WTC11 (cell line): ENCODE measurements at regions not wholly inside any gene's neighbourhood (a gene's known extent, or its start where the extent isn't known, plus 50 kb on each side); places are given as distances from the start of the nearest gene placed in this dataset.
A peak's percentile ranks its signal among the peaks of the same experiment; 100 is the strongest.

Experiments
- ATAC-seq: fragments of 200-7000 bp; cut with Tn5 transposase; 2 replicates; pipeline ENCODE4 v1.10.0; 2021; ENCODE audit warnings: mild to moderate bottlenecking, moderate library complexity
- CTCF ChIA-PET: fragments of 300-600 bp; sonication (Branson Sonifier 250); formaldehyde crosslinking; loops from one replicate; lab custom pipeline; 2021; ENCODE audit warnings: antibody characterized with exemption; lab: Charles Lee
- POLR2A ChIA-PET: fragments of 350-600 bp; sonication (Branson Sonifier 250); formaldehyde crosslinking; loops from one replicate; lab custom pipeline; 2021; ENCODE audit warnings: antibody characterized with exemption; lab: Charles Lee
- DNase-seq: peaks from one replicate; pipeline ENCODE4 v3.0.0; 2021; ENCODE audit warnings: low spot score
- H3K27ac Mint-ChIP-seq: 2 replicates; pipeline ENCODE4 v1.8.0; 2021; ENCODE audit warnings: mixed read lengths
- H3K27me3 Mint-ChIP-seq: 2 replicates; pipeline ENCODE4 v1.8.0; 2021; ENCODE audit warnings: low read depth, mild to moderate bottlenecking, moderate library complexity, mixed read lengths
- H3K36me3 Mint-ChIP-seq: 2 replicates; pipeline ENCODE4 v1.8.0; 2021; ENCODE audit warnings: mixed read lengths
- H3K4me1 Mint-ChIP-seq: 2 replicates; pipeline ENCODE4 v1.8.0; 2022; ENCODE audit warnings: mixed read lengths
- H3K4me3 Mint-ChIP-seq: 2 replicates; pipeline ENCODE4 v1.8.0; 2021; ENCODE audit warnings: mild to moderate bottlenecking, moderate library complexity, mixed read lengths
- H3K9me3 Mint-ChIP-seq: 2 replicates; pipeline ENCODE4 v1.8.0; 2021; ENCODE audit warnings: mixed read lengths
- ATF2 ChIP-seq: sonication (generic); formaldehyde crosslinking; IDR thresholded peaks from 2 replicates; pipeline ENCODE4 v1.8.1; 2022; ENCODE audit warnings: low read depth, missing genetic modification reagents, borderline replicate concordance
- CREM ChIP-seq: sonication (generic); formaldehyde crosslinking; IDR thresholded peaks from 2 replicates; pipeline ENCODE4 v1.8.1; 2022; ENCODE audit warnings: mild to moderate bottlenecking, missing genetic modification reagents, moderate library complexity
- ETV6 ChIP-seq: sonication (generic); formaldehyde crosslinking; IDR thresholded peaks from 2 replicates; pipeline ENCODE4 v1.8.1; 2022; ENCODE audit warnings: mild to moderate bottlenecking, missing genetic modification reagents
- HMGA2 ChIP-seq: fragments of 250-450 bp; sonication (Bioruptor Pico); IDR thresholded peaks from 2 replicates; pipeline ENCODE4 v1.4.0; 2021; ENCODE audit warnings: mild to moderate bottlenecking, moderate library complexity
- IRF2 ChIP-seq: sonication (generic); formaldehyde crosslinking; IDR thresholded peaks from 2 replicates; pipeline ENCODE4 v1.8.0; 2022; ENCODE audit warnings: low read depth, missing genetic modification reagents, borderline replicate concordance
- JAZF1 ChIP-seq: fragments of 250-450 bp; sonication (Bioruptor Pico); IDR thresholded peaks from 2 replicates; pipeline ENCODE4 v1.9.0; 2021; ENCODE audit warnings: moderate library complexity, mild to moderate bottlenecking, inconsistent platforms
- MXD4 ChIP-seq: fragments of 250-450 bp; sonication (Bioruptor Pico); IDR thresholded peaks from 2 replicates; pipeline ENCODE4 v1.8.0; 2021; ENCODE audit warnings: mild to moderate bottlenecking, moderate library complexity, borderline replicate concordance
- NR1H2 ChIP-seq: sonication (generic); formaldehyde crosslinking; IDR thresholded peaks from 2 replicates; pipeline ENCODE4 v1.9.0; 2021; ENCODE audit warnings: mild to moderate bottlenecking, moderate library complexity, missing genetic modification reagents
- PRRX2 ChIP-seq: fragments of 250-450 bp; sonication (Bioruptor Pico); IDR thresholded peaks from 2 replicates; pipeline ENCODE4 v1.8.0; 2021; ENCODE audit warnings: mild to moderate bottlenecking
- RELA ChIP-seq: sonication (generic); formaldehyde crosslinking; IDR thresholded peaks from 2 replicates; pipeline ENCODE4 v1.8.1; 2022; ENCODE audit warnings: missing genetic modification reagents, mild to moderate bottlenecking, borderline replicate concordance
- SMAD4 ChIP-seq: sonication (generic); formaldehyde crosslinking; IDR thresholded peaks from 2 replicates; pipeline ENCODE4 v1.8.0; 2022; ENCODE audit warnings: mild to moderate bottlenecking, missing genetic modification reagents
- SP1 ChIP-seq: sonication (generic); formaldehyde crosslinking; conservative IDR thresholded peaks from 2 replicates; pipeline ENCODE4 v1.8.1; 2022; ENCODE audit warnings: missing genetic modification reagents
- TEAD4 ChIP-seq: sonication (generic); formaldehyde crosslinking; IDR thresholded peaks from 2 replicates; pipeline ENCODE4 v1.8.0; 2022; ENCODE audit warnings: mild to moderate bottlenecking, missing genetic modification reagents
- USF1 ChIP-seq: sonication (generic); formaldehyde crosslinking; IDR thresholded peaks from 2 replicates; pipeline ENCODE4 v1.8.0; 2022; ENCODE audit warnings: mild to moderate bottlenecking, missing genetic modification reagents
- ZBTB21 ChIP-seq: sonication (generic); formaldehyde crosslinking; IDR thresholded peaks from 2 replicates; pipeline ENCODE4 v1.8.1; 2023; ENCODE audit warnings: mild to moderate bottlenecking, missing genetic modification reagents, borderline replicate concordance
- ZNF263 ChIP-seq: sonication (generic); formaldehyde crosslinking; IDR thresholded peaks from 2 replicates; pipeline ENCODE4 v1.8.1; 2022; ENCODE audit warnings: low read depth, mild to moderate bottlenecking, moderate library complexity, missing genetic modification reagents
- ZNF317 ChIP-seq: sonication (generic); formaldehyde crosslinking; IDR thresholded peaks from 2 replicates; pipeline ENCODE4 v1.8.1; 2023; ENCODE audit warnings: low read depth, mild to moderate bottlenecking, moderate library complexity, missing genetic modification reagents, borderline replicate concordance
- ZNF671 ChIP-seq: fragments of 250-450 bp; sonication (Bioruptor Pico); IDR thresholded peaks from 2 replicates; pipeline ENCODE4 v1.8.0; 2021; ENCODE audit warnings: mild to moderate bottlenecking
- TF ChIP-seq, protein P1 (sequence below): sonication (generic); formaldehyde crosslinking; conservative IDR thresholded peaks from 2 replicates; pipeline ENCODE4 v1.8.1; 2023; ENCODE audit warnings: mild to moderate bottlenecking, low read depth, missing genetic modification reagents, moderate library complexity
- TF ChIP-seq, protein P2 (sequence below): sonication (generic); formaldehyde crosslinking; IDR thresholded peaks from 2 replicates; pipeline ENCODE4 v1.8.1; 2023; ENCODE audit warnings: mild to moderate bottlenecking, missing genetic modification reagents, moderate library complexity
- TF ChIP-seq, protein P3 (sequence below): sonication (generic); formaldehyde crosslinking; IDR thresholded peaks from 2 replicates; pipeline ENCODE4 v1.8.1; 2023; ENCODE audit warnings: mild to moderate bottlenecking, missing genetic modification reagents

DNA sequence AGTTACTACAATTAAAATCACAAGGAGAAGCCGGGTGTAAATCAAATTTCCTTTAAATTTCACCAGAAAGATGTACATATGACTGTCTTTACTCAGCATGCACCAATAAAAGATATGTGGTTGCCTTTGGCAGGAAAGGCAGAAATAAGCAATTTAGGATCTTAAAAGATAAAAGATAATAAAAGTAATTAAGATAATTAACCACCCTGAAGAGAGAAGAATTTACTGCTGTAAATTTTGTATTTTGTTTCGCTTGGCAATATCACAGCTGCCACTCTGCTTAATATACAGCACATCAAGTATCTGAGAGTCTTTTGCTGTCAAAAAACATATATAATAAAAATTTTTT lies 411.9 kb downstream of the MN1 start (continued):
- TF ChIP-seq ETV6 (CRISPR knock-in tag) (no peak), ZNF317 (CRISPR knock-in tag) (no peak), ZNF671 (no peak)
- TF ChIP-seq, protein P1, sequence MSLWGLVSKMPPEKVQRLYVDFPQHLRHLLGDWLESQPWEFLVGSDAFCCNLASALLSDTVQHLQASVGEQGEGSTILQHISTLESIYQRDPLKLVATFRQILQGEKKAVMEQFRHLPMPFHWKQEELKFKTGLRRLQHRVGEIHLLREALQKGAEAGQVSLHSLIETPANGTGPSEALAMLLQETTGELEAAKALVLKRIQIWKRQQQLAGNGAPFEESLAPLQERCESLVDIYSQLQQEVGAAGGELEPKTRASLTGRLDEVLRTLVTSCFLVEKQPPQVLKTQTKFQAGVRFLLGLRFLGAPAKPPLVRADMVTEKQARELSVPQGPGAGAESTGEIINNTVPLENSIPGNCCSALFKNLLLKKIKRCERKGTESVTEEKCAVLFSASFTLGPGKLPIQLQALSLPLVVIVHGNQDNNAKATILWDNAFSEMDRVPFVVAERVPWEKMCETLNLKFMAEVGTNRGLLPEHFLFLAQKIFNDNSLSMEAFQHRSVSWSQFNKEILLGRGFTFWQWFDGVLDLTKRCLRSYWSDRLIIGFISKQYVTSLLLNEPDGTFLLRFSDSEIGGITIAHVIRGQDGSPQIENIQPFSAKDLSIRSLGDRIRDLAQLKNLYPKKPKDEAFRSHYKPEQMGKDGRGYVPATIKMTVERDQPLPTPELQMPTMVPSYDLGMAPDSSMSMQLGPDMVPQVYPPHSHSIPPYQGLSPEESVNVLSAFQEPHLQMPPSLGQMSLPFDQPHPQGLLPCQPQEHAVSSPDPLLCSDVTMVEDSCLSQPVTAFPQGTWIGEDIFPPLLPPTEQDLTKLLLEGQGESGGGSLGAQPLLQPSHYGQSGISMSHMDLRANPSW: no peak
- TF ChIP-seq, protein P2, sequence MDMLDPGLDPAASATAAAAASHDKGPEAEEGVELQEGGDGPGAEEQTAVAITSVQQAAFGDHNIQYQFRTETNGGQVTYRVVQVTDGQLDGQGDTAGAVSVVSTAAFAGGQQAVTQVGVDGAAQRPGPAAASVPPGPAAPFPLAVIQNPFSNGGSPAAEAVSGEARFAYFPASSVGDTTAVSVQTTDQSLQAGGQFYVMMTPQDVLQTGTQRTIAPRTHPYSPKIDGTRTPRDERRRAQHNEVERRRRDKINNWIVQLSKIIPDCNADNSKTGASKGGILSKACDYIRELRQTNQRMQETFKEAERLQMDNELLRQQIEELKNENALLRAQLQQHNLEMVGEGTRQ (CRISPR knock-in tag): no peak

DNA sequence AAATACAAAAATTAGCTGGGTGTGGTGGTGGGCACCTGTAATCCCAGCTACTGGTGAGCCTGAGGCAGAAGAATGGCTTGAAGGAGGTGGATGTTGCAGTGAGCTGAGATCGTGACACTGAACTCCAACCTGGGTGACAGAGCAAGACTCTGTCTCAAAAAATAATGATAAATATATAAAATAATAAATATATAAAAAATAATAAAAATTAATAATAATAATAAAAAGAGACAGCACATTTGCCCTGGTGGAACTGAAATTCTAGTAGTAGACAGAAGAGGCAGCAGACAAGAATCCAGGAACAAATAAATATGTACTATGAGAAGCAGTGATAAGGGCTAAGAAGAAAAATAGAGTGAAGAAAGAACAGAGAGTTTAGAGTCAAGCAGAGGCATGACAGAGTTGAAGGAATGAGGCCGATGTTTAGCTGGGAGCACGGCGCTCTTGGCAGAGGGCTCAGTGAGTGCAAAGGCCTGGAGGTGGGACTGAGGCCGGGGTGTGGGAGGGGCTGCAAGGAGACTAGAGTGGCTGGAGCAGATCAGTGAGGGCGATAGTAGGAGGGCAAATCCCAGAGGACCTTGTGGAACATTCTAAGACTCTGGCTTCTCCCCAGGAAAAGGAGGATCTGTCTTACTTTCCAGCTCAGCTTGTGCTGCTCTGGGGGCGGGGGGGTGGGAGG lies 410.3 kb downstream of the MN1 start:
- Mint-ChIP-seq H3K36me3 (no peaks in the 10 kb centered on the region), H3K4me1 (peaks cover 4% of the 10 kb centered on the region), H3K27me3 (no peaks in the 10 kb centered on the region; the same call in 1 of the 2 replicates), H3K27ac (no peak overlapping the region), H3K9me3 (no peaks in the 10 kb centered on the region), H3K4me3 (no peak overlapping the region)
- ChIA-PET CTCF (interaction anchor here (0.6 kb wide), 1 partner anchor 17 kb away, joined by 3 read pairs; no protein-coding TSS in a partner anchor), POLR2A (no interaction called here)
- no peak for DNase-seq
- TF ChIP-seq SMAD4 (CRISPR knock-in tag) (no peak), CREM (CRISPR knock-in tag) (no peak), IRF2 (CRISPR knock-in tag) (no peak), SP1 (no peak), PRRX2 (CRISPR knock-in tag) (no peak), TEAD4 (CRISPR knock-in tag) (no peak), ZBTB21 (CRISPR knock-in tag) (no peak), HMGA2 (CRISPR knock-in tag) (peak; percentile 94)
- peak; percentile 79 for ATAC-seq

DNA sequence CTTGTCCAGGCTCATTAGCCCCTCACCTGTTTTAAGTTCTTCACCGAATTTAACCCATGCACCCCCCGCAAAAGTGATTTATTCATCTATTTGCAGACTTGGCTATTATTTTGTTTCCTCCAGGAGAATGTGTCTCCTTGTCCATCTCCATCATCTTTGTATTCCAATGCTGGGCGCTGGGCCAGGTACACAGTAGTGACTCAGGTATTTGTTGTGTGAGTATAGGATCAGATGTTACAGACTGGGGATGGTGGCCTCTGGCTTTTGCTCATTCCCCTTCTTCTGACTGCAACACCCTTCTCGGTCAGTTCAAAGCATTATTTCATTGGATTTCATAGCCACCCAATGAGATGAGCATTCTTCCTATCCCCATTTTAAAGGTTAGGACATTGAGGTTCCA lies 408.2 kb downstream of the MN1 start:
- CTCF ChIA-PET: no interaction called here
- Mint-ChIP-seq H3K27ac (no peak overlapping the region), H3K4me3 (no peak overlapping the region), H3K36me3 (no peaks in the 10 kb centered on the region), H3K27me3 (no peaks in the 10 kb centered on the region; the same call in 1 of the 2 replicates), H3K4me1 (peaks cover 4% of the 10 kb centered on the region), H3K9me3 (no peaks in the 10 kb centered on the region)
- POLR2A ChIA-PET: no interaction called here
- DNase-seq (no peak), ATAC-seq (no peak)
- no peak for TF ChIP-seq NR1H2 (CRISPR knock-in tag)
- no peak for TF ChIP-seq JAZF1 (CRISPR knock-in tag)
- TF ChIP-seq, protein P1: no peak

DNA sequence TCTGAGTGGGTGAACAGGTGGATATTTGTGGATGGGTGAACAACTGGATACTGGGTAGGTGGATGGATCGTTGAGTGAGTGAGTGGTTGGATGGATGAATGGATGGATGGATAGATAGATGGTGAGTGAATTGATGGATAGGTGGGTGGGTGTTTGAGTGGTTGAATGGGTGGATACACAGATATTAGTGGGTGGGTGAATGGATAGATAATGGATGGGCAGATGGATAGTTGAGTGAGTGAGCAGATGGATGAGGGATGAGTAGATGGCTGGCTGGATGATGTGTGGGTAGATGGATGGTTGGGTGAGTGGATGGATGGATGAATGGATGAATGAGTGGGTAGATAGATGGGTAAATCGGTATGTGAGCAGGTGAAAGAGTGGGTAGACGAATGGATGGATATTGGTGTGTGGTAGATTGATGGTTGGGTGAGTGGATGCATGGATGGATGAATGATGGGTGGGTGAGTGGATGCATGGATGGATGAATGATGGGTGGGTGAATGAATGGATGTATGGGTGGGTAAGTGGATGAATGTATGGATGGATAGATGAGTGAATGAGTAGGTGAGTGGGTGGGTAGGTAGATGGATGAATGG lies 406.7 kb downstream of the MN1 start:
- DNase-seq (no peak), ATAC-seq (no peak)
- no peak overlapping the region for H3K4me3 Mint-ChIP-seq
- H3K36me3 Mint-ChIP-seq: no peaks in the 10 kb centered on the region
- no peaks in the 10 kb centered on the region for H3K9me3 Mint-ChIP-seq
- ChIA-PET CTCF (no interaction called here), POLR2A (no interaction called here)
- peaks cover 4% of the 10 kb centered on the region for H3K4me1 Mint-ChIP-seq
- H3K27me3 Mint-ChIP-seq: no peaks in the 10 kb centered on the region; the same call in 1 of the 2 replicates
- no peak overlapping the region for H3K27ac Mint-ChIP-seq
- TF ChIP-seq MXD4 (CRISPR knock-in tag) (no peak), RELA (CRISPR knock-in tag) (no peak), USF1 (no peak), ATF2 (CRISPR knock-in tag) (no peak), ZNF263 (no peak)
- TF ChIP-seq, protein P3, sequence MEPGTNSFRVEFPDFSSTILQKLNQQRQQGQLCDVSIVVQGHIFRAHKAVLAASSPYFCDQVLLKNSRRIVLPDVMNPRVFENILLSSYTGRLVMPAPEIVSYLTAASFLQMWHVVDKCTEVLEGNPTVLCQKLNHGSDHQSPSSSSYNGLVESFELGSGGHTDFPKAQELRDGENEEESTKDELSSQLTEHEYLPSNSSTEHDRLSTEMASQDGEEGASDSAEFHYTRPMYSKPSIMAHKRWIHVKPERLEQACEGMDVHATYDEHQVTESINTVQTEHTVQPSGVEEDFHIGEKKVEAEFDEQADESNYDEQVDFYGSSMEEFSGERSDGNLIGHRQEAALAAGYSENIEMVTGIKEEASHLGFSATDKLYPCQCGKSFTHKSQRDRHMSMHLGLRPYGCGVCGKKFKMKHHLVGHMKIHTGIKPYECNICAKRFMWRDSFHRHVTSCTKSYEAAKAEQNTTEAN: no peak
